HG03280 (cell line): ENCODE measurements at regions not wholly inside any gene's neighbourhood (a gene's known extent, or its start where the extent isn't known, plus 50 kb on each side); places are given as distances from the start of the nearest gene placed in this dataset.

Source experiments
- ATAC-seq: cut with Tn5 transposase; IDR thresholded peaks from one replicate; pipeline ENCODE4 v1.9.1; 2021; ENCODE audit warnings: mild to moderate bottlenecking, moderate library complexity; ENCODE audit not compliant: unreplicated experiment

DNA sequence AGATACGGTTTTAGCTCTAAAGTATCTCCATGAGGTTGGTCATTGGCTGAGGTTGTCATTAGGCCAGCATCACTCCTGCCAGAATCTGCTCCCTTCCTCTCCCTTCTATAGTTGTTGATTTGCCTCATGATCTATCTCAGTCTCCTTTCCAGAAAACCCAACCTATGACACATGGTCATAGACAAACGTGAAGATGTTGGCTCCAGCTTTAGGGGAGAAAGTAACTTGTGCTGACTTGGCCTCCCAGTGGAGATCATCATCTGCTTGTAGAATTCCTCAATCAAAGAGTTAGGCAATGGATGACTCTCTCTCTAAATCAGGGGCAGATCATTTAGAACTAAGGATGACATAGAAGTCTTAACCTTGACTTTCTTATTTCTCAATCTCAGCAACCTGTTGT, 894.4 kb downstream of the TTLL7 start:
- ATAC-seq, result no peak

DNA sequence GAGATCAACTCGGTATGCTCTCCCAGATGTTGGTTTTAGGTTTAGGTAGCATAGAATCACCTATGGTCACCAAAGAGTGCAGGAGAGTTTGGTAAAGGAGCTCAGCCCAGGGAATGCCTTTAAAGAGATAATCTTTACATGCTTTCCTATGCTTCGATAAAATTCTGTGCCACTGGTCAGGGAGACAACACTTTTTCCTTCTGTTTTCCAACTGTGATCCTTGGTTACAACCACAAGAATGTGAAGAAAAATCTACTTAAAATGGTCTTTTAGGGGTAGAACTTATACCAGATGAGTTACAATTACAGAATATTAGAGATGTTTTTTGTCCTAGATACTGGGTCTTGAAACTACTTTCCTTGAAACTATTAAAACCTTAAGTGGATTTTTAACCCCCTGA, 895.6 kb downstream of the TTLL7 start:
- no peak for ATAC-seq

DNA sequence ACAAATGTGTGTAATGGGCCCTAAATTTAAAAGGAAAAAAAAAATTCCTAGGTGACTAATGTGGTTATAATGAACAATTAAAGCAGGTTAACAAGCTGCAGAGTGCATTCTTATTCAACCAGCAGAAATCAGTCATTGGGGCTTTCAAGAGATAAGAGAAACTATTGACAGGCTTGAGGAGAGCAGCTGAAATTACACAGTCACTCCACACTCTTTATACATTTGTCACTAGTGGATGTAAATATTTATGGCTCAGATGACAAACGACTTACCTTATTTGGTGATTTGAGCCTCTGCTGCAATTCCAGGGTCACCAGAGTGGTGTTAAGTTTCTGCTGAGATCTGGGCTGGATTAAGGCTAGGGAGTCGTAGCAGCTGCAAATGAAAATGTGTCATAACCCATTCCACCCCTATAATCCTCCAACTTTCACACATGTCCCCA, 896.3 kb downstream of the TTLL7 start:
- no peak for ATAC-seq

DNA sequence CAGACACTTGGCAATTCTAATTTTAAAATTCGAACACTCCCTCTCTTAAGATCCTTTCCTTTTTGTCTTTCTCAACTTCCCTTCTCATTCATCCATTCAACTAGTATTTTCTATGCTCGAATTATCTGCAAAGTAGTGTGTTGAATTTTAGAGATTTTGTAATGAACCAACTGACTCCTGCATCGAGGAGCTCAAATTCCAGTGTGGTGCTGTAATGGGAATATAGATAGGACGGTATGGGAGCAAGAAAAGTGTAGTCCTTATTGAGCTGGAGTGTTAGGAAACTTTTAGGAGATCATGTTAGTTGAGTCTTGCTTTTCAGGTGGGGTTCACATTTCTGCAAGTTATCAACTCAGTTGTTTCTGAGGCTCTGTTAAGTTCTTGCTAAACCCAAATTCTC, 897.5 kb downstream of the TTLL7 start:
- no peak for ATAC-seq

DNA sequence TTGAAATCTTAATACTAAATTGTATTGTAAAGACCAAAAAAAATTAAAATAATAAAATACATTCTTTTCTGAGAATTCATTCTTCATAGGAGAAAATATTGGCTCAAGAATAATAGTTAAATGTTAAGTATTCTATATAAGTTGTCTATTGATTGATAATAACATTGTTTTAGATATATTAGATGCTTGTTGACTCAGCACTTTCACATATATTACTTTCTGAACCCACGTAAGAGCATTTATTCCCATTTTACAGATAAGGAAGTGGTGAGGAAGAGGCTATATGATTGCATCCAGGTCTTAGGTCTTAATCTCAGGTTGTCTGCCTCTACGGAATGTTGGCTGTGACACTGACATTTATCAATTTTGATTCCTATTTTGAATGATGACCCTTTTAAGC, 898.8 kb downstream of the TTLL7 start:
- ATAC-seq, result no peak

DNA sequence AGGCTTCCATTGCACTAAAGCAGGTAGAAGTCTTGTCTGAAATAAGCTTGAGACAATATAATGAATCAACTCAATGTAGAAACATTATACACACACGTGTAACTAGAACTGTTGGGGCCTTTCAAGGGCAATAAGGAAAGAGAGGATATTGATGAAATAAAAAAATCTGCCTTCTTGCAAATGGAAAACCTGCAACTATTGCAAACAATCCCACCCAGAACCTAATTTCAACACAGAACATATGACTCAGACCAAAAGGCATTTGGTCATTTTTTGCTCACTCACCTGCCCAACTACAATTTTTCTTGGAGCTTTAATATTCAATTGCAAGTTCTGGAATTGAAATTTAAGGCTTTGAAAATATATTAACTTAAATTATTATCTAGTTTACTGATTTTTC, 900.1 kb downstream of the TTLL7 start:
- no peak for ATAC-seq

DNA sequence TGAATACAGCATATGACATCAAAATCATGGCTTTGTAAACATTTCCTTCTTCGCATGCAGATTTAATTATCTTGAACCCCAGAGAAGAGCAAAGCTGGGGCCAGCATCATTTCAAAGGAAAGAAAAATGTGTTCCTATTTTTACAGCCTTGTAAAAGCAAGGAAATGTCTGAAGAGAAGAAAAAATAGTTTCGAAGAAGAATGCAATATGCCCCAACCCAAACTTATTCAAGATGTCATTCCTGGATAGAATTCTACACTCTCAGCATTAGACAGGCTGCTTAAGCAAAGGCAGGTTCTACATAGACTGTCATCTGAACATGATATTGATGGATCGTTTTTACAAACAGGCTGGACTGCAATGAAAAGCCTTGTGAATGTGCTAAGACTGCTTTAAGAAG, 900.8 kb downstream of the TTLL7 start:
- ATAC-seq, result no peak

DNA sequence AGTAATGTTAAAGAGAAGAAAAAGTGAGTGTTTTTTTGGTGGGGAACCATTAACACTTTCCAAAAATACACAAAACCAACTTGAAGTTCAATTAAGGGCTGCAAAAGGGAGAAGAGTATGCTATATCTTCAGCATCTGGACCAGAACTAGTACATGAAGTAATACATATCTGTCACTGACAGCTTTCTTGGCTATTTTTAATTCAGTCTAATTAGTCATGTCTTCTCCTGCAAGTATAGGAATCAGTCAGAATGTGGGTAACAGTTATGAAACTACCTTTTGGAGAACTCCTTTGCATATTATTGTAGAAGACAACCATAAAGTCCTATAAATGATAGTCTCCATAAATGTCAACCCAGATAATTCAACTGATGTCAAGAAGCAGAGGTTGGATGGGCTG, 901.2 kb downstream of the TTLL7 start:
- ATAC-seq, result no peak

DNA sequence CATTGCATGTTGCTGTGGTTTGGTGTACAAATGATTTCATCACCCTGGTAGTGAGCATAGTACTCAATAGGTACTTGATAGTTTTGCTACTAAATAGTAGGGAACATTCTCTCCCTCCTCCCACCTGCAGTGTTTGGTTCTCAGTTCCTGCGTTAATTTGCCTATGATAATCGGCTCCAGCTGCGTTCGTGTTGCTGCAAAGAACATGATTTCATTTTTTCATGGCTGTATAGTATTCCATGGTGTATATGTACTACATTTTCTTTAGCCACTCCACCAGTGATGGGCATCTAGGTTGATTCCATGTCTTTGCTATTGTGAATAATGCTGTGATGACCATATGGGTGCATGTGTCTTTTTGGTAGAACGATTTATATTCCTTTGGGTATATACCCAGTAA, 903.4 kb downstream of the TTLL7 start:
- no peak for ATAC-seq

DNA sequence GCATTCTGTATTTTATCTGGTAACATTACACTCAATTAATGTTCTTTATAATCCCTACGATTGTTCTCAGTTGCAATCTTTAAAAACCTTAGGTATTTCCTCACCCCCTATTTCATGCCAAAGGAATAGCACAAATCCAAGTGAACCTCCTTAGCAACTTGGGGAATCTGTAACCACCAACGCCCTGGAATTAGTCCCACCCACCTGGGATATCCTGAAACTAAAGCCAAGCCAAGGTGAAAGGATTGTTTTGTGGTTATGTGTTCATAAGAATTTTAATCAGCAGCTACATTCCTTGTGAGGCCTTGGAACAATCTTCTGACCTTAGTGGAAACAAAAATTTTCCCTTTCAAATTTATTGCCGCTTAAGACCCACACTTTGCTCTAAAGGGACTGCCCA, 908.7 kb downstream of the TTLL7 start:
- ATAC-seq, result no peak

DNA sequence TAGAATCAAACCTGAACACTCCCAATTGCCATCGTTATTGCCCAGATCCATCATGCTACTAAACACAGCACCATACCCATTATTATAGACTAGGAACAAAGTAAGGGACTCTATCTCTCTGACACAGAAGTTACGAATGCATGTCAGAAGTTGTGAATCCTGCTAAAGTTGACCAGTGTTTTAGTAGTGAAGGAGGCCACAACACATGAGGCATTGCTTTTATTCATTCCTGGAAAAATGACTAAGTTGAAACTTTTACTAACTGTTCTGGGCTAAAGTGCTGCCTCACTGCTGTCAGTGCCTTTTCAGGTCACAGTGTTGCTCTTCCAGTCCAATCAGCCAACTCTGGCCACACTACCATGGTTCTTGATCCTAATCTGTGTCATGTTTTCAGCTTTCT, 911.1 kb downstream of the TTLL7 start:
- no peak for ATAC-seq

DNA sequence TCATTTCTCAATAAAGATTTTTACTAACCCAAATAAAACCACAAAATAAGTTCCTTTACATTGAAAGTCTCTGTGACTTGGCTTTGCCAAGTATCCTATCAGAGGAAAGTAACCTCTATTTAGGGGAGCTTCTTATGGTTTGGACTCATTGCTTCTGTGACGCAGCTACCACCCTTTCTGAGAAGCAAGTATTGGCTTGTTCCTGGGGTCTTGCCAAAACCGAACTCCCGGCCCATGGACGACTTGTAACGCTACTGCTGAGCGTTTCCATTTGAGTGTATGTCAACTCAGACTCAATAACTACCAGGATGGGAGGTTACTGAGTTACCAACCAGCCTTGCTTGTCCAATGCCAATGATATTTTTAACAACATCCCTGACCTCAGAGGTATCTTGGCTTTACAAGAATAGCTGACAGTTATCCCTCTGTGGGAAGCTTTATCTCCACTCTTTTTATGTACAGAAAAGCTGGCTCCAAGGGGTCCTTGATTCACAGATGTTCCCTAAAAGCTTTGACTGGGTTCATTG, 911.9 kb downstream of the TTLL7 start:
- ATAC-seq, result no peak

DNA sequence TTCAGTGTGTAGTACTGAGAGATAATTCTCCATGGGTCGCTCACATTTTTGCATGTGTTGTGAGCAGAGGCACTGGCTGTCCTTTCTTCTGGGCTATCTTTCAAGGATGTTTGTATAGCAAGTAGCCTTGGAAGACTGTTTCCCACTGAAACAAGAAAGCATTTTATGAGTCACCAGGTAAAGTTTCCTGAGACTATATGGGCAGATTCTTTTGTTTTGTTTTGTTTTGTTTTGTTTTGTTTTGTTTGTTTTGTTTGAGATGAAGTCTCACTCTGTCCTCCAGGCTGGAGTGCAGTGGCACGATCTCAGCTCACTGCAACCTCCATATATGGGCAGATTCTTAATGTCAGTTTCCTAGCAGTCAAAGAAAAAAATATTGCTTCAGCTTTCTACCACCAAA, 912.6 kb downstream of the TTLL7 start:
- ATAC-seq, result no peak

DNA sequence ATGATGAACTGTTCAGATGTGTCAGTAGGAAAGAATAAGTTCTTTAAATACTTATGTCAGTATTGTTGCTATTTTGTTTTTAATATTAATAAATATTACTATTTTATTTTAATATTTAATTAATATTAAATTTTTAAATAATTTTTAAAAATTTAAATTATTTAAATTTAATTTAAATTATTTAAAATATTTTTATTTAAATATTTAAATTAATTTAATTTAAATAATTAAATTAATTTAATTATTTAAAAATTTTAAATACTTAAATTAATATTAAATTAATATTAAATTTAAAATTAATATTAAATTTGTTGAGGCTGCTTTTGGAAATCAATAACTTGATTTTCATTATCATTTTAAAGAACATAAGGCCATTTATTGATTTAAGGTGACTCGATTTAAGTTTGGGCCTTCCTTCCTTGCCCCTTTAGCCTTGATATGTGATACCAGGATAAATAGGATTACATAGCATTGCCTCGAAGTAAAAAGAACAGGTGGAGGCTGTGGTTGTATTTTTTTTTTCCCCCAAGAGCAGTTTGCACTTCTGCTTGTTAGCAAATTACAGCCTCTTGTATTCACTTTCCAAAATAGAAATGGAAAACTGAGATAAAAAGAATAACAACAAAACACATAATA, 915.2 kb downstream of the TTLL7 start:
- no peak for ATAC-seq

DNA sequence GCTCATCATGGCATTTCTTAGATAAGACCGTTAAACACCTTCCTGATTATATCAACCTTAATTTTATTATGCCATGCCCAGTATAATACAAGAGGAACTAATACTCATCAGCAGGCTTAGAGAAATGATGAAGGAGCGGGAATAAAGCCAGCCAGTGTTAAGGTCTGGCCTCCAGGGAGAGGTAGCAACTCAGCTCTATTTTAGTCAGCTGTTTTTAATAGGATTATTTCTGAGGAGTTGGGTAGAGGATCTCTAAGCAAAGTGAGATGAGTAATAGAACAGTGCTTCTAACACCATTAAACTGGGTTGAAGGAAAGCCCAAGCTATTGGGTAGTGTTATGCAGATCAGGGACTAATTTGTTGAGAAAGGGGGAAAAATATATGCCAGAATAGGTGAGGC, 921.5 kb downstream of the TTLL7 start:
- no peak for ATAC-seq

DNA sequence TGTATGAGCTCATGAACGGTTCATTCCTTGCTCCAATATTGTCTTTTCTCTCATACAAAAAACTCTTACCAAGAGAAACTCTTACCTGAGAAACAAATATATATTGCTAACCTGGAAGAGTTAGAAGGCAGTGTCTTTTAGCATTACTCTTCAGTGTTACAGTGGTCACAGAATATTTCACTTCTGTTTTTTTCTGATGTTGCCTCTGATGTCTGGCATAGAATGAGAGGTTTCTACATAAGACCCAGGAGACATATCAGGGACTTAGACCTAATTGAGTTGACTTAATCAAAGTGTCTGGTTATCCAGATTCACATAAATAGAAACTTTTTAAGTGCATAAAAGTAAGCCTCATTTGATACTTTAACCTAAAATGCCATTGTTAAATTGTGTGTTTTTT, 923.8 kb downstream of the TTLL7 start:
- ATAC-seq, result no peak

DNA sequence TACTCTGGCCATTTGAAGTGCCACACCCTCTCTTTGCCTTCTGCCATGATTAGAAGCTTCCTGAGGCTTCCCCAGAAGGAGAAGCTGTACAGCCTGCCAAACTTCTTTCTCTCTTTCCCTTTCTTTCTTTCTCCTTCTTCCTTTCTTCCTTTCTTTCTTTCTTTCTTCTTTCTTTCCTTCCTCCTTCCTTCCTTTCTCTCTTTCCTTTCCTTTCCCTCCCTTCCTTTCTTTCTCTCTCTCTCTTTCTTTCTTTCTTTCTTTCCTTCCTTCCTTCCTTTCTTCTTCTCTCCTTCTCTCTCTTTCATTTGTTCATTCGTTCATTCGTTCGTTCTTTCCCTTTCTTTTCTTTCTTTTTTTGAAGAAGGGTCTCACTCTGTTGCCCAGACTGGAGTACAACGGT, 931.0 kb downstream of the TTLL7 start:
- no peak for ATAC-seq

DNA sequence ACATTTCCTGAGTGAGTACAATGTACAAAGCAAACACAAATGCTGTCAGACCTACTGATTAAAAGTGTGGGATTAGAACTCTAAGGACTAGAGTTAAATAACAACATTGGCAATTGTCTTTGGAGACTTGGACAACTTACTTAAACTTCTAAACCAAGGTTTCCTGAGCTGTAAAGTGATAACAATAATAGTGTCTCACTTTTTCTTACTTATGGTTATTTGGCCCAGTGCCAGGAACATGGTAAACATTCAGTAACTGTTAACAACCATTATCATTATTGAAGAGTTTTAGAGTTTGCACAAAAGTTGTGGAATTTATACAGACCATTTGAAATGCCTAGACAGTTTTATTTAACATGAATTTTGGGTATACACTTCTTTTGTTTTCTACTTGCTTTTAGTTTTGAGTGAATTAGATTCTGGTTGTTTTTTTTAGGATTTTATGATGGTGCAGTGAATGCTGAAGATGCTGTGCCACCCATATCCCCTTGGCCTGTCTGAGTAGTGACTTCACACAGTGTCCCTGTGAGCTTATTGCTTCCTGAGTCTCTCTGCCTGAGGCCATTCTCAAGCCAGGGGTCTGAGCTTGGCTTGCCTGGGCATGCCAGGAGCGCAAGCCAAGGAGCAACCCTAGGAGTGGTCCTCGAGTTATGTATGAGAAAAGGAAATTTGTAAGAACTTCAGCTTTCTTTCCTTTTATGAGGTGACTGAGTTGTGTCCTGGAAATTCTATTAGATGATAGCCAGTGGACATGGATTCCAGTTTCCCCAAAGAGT, 932.8 kb downstream of the TTLL7 start:
- ATAC-seq, result no peak

DNA sequence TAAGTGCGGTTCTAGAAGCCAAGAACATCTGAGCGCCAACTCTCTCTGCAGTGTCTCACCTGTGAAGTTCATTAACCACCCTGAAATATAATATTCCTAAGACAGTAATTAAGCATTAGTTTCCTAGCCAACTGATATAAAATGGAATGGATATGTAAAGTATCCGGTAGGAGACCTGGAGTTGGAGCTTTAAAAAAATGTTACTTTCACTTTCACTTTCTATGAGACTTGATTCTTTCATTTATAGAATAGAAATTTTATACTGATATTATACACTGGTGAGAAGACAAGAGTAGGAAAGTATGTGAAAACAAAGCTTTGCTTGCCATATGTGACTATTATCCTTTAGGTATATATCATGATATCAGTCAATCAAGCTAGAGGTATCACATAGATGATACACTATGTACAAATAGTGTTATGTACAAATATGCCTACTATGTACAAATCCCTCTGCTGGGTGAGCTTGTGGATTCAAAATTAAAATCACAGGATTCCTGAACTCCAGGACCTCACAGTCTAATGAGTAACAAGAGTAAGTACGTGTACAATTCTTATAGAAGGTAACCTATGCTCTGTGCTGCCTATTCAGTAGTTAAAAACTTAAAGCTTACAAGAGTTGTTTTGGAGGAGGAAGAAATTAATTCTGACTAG, 934.2 kb downstream of the TTLL7 start:
- no peak for ATAC-seq

DNA sequence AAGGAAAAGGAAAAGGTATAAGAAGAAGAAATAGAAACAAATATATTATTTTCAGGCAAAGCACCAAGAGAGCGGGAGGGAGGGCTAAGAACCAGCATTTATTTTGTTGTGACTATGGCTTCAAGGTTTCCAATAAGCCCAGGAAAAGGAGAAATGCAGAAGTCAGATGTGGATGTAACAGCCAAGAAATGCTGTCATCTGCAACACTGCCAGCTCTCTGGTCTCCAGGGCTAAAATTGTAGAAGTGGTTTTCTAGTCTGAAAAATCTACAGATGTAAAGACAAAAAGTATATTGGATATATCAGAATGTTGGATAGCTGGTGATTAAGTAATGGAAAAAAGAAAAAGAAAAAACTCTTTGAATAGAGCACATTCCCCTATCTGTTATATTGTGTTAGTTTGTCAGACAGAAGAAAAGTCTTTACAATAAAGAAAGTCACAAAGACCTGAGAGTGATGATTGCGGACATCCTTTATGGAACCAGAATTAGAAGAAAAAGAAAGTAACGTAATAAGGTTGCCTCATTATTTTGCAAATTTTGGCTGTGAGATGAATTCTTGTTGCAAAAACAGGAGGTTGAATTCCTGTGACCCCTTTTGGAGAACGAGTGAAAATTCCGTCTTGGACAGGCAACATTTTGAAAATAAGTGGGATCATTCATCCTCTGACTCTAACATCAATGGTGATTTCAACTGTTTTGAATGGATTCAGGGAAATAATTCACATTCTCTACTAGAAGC, 938.1 kb downstream of the TTLL7 start:
- no peak for ATAC-seq

DNA sequence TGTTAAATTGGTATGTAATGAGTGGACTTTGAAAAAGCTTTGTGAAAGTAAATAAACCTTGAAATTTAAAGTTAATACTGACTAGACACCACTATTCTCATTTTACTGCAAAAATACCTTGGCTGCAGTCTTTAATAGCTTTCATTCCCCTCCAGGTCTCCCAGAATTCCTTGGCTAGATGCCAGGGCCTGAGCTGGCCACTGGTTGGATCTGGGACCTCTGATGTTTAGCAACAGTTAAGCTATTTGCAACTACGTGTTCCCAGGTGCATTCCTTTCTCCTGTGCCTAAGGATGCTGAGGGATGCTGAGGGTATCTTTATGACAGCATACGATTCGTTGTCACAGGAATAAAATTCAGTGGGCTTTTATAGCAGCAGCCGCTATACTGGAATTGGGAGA, 938.7 kb downstream of the TTLL7 start:
- ATAC-seq, result no peak
